Motor neuron (in vitro differentiated cells): ENCODE measurements at regions not wholly inside any gene's neighbourhood (a gene's known extent, or its start where the extent isn't known, plus 50 kb on each side); places are given as distances from the start of the nearest gene placed in this dataset.
A peak's percentile ranks its signal among the peaks of the same experiment; 100 is the strongest.
"Not testable (repeated sequence)": the region's sequence is repeated elsewhere in the genome, so short reads cannot be mapped to it uniquely, and the experiment has no call there.

Experiments used
- ATAC-seq, 8 experiments: fragments of 200-7000 bp; cut with Tn5 transposase; replicated peaks in 6 of 8; 2 replicates each; pipeline ENCODE4 v1.8.0; 2021; ENCODE audit warnings: mild to moderate bottlenecking in 8 of 8, moderate library complexity in 8 of 8
- H3K27ac ChIP-seq, 2 donors: fragments of 250-450 bp; sonication (Bioruptor Pico); 2 replicates each; pipeline ENCODE4 v1.9.0; 2021; ENCODE audit warnings: antibody characterized with exemption in 2 of 2, mild to moderate bottlenecking in 2 of 2, moderate library complexity in 1 of 2
- H3K4me1 ChIP-seq, 2 donors: fragments of 250-450 bp; sonication (Bioruptor Pico); replicated peaks in 1 of 2; 2 replicates each; pipeline ENCODE4 v1.6.1; 2021; ENCODE audit warnings: antibody characterized with exemption in 2 of 2, mild to moderate bottlenecking in 2 of 2, moderate library complexity in 1 of 2
- H3K4me3 ChIP-seq, 5 donors: fragments of 250-450 bp; sonication (Bioruptor Pico); 2 replicates each; pipeline ENCODE4 v1.9.0; 2021; ENCODE audit warnings: antibody characterized with exemption in 5 of 5, mild to moderate bottlenecking in 5 of 5, moderate library complexity in 4 of 5
- WGBS, 10 experiments: fragments of 450-650 bp; shearing (Covaris generic); methylation state at CpG; one replicate each; pipeline ENCODE4 v1.0.0; 2022; 5-methylcytosine and 5-hydroxymethylcytosine counted together
- in situ Hi-C, 9 experiments: fragments of 400-800 bp; cut with MboI; loops; one replicate each; pipeline ENCODE4 v1.15.0; 2021; ENCODE audit warnings: low sequenced_read_pairs in 9 of 9, low pct_unique_long_range_greater_than_20kb in 2 of 9; ENCODE audit not compliant: unreplicated experiment in 9 of 9

DNA sequence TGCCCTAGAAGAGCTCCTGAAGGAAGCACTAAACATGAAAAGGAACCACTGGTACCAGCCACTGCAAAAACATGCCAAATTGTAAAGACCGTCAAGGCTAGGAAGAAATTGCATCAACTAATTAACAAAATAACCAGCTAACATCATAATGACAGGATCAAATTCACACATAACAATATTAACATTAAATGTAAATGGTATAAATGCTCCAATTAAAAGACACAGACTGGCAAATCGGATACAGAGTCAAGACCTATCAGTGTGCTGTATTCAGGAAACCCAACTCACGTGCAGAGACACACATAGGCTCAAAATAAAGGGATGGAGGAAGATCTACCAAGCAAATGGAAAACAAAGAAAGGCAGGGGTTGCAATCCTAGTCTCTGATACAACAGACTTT, 137.0 kb upstream of the BCL9 start:
- ATAC-seq, in situ Hi-C loops: not testable (repeated sequence)
- WGBS, 10 experiments: 17 to 100% (median 85%) methylated on average over 1 to 3 of the region's 3 CpGs; no CpG with 5 or more reads in 3 of the 10 experiments

DNA sequence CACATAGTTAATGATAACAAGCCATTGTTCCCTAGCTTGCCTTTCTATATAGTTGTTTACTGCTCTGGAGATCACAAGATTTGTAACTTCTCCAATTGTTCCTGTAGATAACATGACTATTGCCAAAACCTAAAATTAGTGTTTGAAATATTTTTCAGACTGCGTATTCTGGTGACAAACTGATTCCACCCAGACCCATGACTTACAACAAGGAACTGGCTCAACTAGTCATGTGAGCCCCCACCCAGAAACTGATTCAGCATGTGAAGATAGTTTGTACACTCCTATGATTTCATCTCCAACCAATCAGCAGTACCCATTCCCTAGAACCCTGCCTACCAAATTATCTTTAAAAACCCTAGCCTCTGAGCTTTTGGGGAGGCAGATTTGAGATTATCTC, 131.4 kb upstream of the BCL9 start:
- in situ Hi-C loops: no loop called here
- WGBS, 10 experiments: 67 to 100% (median 100%) methylated on average over 1 of the region's 1 CpG; no CpG with 5 or more reads in 3 of the 10 experiments

More for the DNA sequence above, 137.0 kb upstream of the BCL9 start:
- not testable (repeated sequence) for H3K4me3 ChIP-seq, H3K27ac ChIP-seq, H3K4me1 ChIP-seq

DNA sequence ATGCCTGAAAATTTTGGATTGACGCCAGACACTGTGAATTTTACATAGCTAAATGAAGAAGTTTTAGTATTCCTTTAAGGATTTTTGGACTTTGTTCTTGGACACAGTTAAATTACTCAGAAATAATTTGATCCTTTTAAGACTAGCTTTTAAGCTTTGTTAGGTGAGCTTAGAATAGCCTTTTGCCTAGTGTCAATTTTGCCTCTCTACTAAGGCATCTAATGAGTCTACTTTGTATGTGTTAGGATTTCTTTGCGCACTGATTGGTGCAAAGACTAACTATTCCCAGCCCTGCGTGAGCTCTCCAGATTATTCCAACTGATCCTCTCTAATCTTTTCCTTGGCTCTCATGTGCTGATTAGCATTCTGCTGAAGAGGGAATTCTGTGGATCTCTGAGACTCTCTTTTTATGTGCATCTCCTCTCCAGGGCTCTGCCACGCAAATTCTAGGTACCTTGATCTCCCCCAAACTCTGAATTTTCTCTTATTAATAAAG, 128.1 kb upstream of the BCL9 start:
- Histone ChIP-seq H3K4me1 (no peaks in the 10 kb centered on the region), H3K27ac (no peak overlapping the region), H3K4me3 (no peak overlapping the region)
- 6 to 91% (median 71%) methylated on average over 2 to 4 of the region's 4 CpGs for WGBS, 10 experiments
- no peak for ATAC-seq
- in situ Hi-C loops: no loop called here

More for the DNA sequence above, 131.4 kb upstream of the BCL9 start:
- Histone ChIP-seq H3K27ac (no peak overlapping the region), H3K4me3 (no peak overlapping the region), H3K4me1 (no peaks in the 10 kb centered on the region)
- ATAC-seq: peak in 2 of 8 experiments; percentile 20 to 39

DNA sequence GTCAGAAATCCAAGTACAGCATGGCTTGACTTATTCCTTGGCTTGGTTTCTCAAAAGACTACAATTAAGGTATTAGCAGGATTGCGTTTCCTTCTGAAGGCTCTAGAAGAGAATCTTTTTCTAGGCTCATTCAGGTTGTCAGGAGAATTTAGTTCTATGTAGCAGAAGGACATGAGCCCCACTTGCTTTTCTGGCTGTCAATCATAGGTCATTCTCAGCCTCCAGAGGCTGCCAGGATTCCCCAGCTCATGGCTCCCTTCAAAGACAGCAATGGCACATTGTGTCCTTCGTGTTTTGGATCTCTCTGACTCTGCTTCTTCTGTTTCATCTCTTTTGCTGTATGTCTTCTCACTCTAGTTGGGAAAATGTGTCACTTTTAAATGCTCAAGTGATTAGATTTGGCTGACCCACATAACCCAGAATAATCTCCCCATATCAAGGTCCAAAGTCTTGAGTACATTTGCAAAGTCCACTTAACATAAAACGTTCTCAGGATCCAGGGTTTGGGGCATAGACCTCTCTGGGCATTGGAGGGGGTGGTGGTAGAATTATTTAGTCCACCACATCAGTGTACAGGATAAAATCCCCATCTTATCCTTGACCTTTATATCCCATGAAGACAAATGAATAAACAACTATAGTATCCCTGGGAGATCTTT, 126.7 kb upstream of the BCL9 start:
- Histone ChIP-seq H3K4me3 (no peak overlapping the region), H3K4me1 (no peaks in the 10 kb centered on the region), H3K27ac (no peak overlapping the region)
- in situ Hi-C loops: no loop called here
- WGBS, 10 experiments: 6 to 85% (median 62%) methylated on average over 1 to 3 of the region's 3 CpGs
- no peak for ATAC-seq

DNA sequence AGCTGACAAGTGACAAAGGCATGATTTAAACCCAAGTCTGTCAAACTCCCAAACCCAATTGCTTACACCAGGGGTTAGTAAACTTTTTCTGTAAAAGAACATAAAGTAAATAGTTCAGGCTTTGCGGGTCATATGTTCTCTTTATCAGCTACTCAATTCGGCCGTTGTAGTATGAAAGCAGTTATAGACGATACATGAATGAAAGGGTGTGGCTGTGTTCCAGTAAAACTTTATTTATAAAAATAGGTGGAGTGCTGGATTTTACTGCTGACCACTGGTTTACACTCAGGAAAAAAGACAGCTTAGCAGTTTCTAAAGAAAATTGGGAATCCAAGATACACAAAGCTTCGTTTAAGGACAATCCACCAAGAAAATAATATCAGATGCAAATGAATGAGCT, 124.3 kb upstream of the BCL9 start:
- 0 to 95% (median 83%) methylated on average over 1 to 5 of the region's 5 CpGs; no CpG with 5 or more reads in 1 of the 10 experiments for WGBS, 10 experiments
- in situ Hi-C loops: no loop called here
- H3K4me1 ChIP-seq: no peaks in the 10 kb centered on the region
- no peak overlapping the region for H3K27ac ChIP-seq
- ATAC-seq: no peak
- no peak overlapping the region for H3K4me3 ChIP-seq

DNA sequence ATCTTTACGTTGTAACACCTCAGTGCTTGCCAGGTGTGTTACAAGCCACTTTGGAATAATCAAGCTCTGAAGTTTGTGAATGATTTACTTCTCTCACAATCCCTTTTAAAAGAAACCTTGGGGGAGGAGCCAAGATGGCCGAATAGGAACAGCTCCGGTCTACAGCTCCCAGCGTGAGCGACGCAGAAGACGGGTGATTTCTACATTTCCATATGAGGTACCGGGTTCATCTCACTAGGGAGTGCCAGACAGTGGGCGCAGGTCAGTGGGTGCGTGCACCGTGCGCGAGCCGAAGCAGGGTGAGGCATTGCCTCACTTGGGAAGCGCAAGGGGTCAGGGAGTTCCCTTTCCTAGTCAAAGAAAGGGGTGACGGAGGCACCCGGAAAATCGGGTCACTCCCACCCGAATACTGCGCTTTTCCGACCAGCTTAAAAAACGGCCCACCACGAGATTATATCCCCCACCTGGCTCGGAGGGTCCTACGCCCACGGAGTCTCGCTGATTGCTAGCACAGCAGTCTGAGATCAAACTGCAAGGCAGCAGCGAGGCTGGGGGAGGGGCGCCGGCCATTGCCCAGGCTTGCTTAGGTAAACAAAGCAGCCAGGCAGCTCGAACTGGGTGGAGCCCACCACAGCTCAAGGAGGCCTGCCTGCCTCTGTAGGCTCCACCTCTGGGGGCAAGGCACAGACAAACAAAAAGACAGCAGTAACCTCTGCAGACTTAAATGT, 118.0 kb upstream of the BCL9 start:
- ATAC-seq, H3K27ac ChIP-seq, H3K4me1 ChIP-seq, in situ Hi-C loops: not testable (repeated sequence)
- H3K4me3 ChIP-seq: peak overlapping the region in 2 of 5 donors; percentile 18 to 20
- 10 to 67% (median 55%) methylated on average over 1 to 7 of the region's 31 CpGs; no CpG with 5 or more reads in 3 of the 10 experiments for WGBS, 10 experiments

DNA sequence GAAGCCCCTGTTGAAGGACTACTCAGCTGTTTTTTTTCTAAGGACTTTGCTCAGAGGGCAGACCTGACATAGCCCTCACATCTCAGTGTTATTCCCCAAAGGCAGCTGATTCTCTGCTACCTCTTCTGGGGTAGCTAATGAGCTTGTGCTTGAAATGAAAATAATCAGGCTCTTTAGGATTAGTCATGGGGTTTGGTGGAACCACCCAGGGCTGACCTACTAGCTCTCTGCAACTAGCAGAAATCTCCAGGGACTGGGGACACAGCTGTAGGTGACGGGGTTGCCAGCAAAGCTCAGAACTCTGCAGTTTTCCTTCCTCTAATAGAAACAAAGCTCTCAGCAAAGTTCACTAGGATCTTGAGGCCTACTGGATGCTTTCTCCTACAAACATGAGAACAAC, 106.4 kb upstream of the BCL9 start:
- WGBS, 10 experiments: 80 to 100% (median 100%) methylated on average over 1 of the region's 1 CpG; no CpG with 5 or more reads in 7 of the 10 experiments
- H3K4me3 ChIP-seq: no peak overlapping the region
- H3K4me1 ChIP-seq: peaks cover 0 to 13% of the 10 kb centered on the region in 2 donors
- no peak overlapping the region for H3K27ac ChIP-seq
- ATAC-seq: peak in 5 of 8 experiments; percentile 49 to 78 (median 78)
- in situ Hi-C loops: no loop called here

DNA sequence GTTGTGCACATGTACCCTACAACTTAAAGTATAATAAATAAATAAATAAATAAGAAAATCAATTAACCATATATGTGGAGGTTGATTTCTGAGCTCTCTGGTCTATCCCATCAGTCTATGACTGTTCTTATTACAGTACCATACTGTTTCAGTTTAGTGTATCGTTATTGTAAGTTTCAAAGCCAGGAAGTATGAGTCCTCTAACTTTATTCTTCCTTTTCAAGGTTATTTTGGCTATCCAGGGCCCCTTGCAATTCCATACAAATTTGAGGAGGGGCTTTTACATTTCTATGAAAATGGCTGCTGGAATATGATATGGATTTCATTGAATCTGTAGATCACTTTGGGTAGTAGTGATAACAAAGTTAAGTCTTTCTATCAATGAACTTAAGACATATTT, 96.9 kb upstream of the BCL9 start:
- in situ Hi-C loops: no loop called here
- WGBS, 10 experiments: 9 to 100% (median 84%) methylated on average over 1 of the region's 1 CpG; no CpG with 5 or more reads in 1 of the 10 experiments
- H3K4me3 ChIP-seq: no peak overlapping the region
- no peak for ATAC-seq
- H3K4me1 ChIP-seq: no peaks in the 10 kb centered on the region
- no peak overlapping the region for H3K27ac ChIP-seq

DNA sequence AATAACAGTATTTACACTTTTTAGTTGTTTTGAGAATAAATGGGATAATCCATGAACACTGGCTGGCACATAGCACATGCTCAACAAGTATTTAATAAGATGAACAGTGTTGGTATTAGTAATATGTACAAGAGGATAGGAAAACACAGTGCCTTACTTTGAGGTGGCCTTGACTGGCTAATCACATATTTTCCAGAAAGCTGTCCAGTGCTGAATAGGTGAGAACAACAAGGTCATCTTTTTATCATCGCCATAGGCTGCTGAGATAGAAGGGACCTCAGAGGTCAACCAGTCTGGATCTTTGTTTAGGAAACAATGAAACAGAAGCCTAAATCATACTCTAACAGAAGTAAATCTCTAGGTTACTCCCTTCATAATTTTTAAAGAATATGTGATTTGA, 89.7 kb upstream of the BCL9 start:
- in situ Hi-C loops: no loop called here
- no peak for ATAC-seq
- no peak overlapping the region for H3K27ac ChIP-seq
- WGBS, 10 experiments: 67 to 100% (median 89%) methylated on average over 1 of the region's 1 CpG; no CpG with 5 or more reads in 3 of the 10 experiments
- H3K4me3 ChIP-seq: no peak overlapping the region
- no peaks in the 10 kb centered on the region for H3K4me1 ChIP-seq

DNA sequence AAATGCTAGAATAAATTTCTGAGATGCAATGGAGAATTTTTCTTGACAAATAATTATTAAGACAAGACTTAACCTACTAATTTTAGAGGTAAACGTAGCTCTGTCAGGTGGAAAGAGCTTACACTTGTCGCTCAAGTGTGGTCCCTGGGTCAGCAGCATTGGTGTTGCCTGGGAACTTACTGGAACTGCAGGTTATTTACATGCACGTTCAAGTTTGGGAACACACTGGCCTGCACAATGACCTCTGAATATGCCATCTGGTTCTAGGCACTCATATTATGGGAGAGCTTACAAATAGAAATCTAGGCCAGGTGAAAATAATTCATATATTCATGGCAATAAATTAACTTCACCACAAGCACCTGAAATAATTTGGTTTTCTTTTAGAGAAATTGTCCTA, 88.5 kb upstream of the BCL9 start:
- 0 to 76% (median 51%) methylated on average over 1 to 3 of the region's 3 CpGs for WGBS, 10 experiments
- ATAC-seq: no peak
- in situ Hi-C loops: no loop called here

DNA sequence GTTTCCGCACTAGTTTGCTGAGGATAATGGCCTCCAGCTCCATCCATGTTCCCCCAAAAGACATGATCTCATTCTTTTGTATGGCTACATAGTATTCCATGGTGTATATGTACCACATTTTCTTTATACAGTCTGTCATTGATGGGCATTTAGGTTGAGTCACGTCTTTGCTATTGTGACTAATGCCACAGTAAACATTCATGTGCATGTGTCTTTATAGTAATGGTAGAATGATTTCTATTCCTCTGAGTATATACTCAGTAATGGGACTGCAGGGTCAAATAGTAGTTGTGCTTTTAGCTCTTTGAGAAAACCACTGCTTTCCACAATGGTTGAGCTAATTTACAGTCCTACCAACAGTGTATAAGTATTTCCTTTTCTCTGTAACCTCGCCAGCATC, 78.3 kb upstream of the BCL9 start:
- Histone ChIP-seq H3K27ac (no peak overlapping the region), H3K4me1 (no peaks in the 10 kb centered on the region), H3K4me3 (no peak overlapping the region)
- ATAC-seq: no peak
- WGBS, 10 experiments: 0 to 67% (median 60%) methylated on average over 1 to 3 of the region's 3 CpGs; no CpG with 5 or more reads in 1 of the 10 experiments
- in situ Hi-C loops: no loop called here

More for the DNA sequence above, 88.5 kb upstream of the BCL9 start:
- H3K4me3 ChIP-seq: no peak overlapping the region
- H3K4me1 ChIP-seq: no peaks in the 10 kb centered on the region
- no peak overlapping the region for H3K27ac ChIP-seq

DNA sequence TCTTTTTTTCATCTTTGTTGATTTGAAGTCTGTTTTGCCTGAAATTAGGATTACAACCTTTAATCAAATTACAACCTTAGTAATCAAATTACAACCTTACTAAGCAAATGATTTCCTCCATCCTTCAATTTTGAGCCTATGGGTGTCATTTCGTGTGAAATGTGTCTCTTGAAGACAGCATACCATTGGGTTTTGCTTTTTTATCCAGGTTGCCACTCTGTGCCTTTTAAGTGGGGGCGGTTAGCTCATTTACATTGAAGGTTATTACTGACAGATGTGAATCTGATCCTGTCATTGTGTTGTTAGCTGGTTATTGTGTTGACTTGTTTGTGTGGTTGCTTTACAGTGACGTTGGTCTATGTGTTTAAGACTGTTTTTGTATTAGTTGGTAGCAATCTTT, 74.8 kb upstream of the BCL9 start:
- Histone ChIP-seq H3K27ac (no peak overlapping the region), H3K4me1 (no peaks in the 10 kb centered on the region), H3K4me3 (no peak overlapping the region)
- 0 to 50% (median 33%) methylated on average over 1 to 3 of the region's 3 CpGs; no CpG with 5 or more reads in 1 of the 10 experiments for WGBS, 10 experiments
- in situ Hi-C loops: no loop called here
- ATAC-seq: no peak

DNA sequence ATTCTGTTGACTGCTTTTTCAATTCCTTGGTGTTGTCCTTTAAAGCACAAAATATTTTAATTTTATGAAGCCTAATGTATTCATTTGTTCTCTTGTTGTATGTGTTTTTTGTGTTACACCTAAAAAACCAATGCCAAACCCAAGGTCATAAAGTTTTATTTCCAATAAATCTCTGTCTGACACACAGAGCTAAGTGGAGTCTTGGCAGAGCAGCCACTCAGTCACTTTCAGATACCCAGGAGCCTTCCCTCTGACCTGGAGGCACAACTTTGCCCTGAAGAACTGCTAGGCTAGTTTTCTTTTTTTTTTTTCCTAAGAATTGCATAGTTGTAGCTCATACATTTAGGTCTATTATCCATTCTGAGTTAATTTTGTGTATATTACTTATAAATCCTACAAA, 71.2 kb upstream of the BCL9 start:
- Histone ChIP-seq H3K4me1 (no peaks in the 10 kb centered on the region), H3K27ac (no peak overlapping the region), H3K4me3 (no peak overlapping the region)
- ATAC-seq: no peak
- in situ Hi-C loops: no loop called here
